Heart left ventricle (tissue), 16 donors: ENCODE measurements at regions not wholly inside any gene's neighbourhood (a gene's known extent, or its start where the extent isn't known, plus 50 kb on each side); places are given as distances from the start of the nearest gene placed in this dataset.

Experiments used
- ATAC-seq, 4 donors: fragments of 200-7000 bp; cut with Tn5 transposase; one replicate each; pipeline ENCODE4 v1.9.1; 2020 to 2022; ENCODE audit warnings: moderate library complexity in 4 of 4, mild to moderate bottlenecking in 3 of 4, moderate number of reproducible peaks in 1 of 4
- DNase-seq, 5 donors: peaks; one replicate each; pipeline ENCODE4 v3.0.0-alpha.2; 2020
- H3K27ac ChIP-seq, 12 donors: fragments of 200-600 bp; sonication (generic) in 4 of 12; one replicate each; pipeline versions ENCODE4 v1.5.0 to v1.8.0; 2016 to 2022; ENCODE audit warnings: mild to moderate bottlenecking in 2 of 12
- H3K27me3 ChIP-seq, 9 donors: fragments of 200-600 bp; sonication (generic) in 2 of 9; one replicate each; pipeline versions ENCODE4 v1.5.1 to v1.8.0; 2016 to 2022; ENCODE audit warnings: mild to moderate bottlenecking in 3 of 9
- H3K36me3 ChIP-seq, 9 donors: fragments of 200-600 bp; sonication (generic) in 2 of 9; one replicate each; pipeline versions ENCODE4 v1.5.0 to v1.8.0; 2018 to 2022; ENCODE audit warnings: mild to moderate bottlenecking in 2 of 9
- H3K4me1 ChIP-seq, 12 donors: fragments of 200-600 bp; sonication (generic) in 4 of 12; one replicate each; pipeline versions ENCODE4 v1.5.0 to v1.8.0; 2016 to 2022; ENCODE audit warnings: mild to moderate bottlenecking in 3 of 12
- H3K4me3 ChIP-seq, 12 donors: fragments of 200-600 bp; sonication (generic) in 4 of 12; one replicate each; pipeline versions ENCODE4 v1.5.0 to v1.8.0; 2017 to 2022; ENCODE audit warnings: mild to moderate bottlenecking in 9 of 12, moderate library complexity in 4 of 12
- H3K9me3 ChIP-seq, 12 donors: fragments of 200-600 bp; sonication (generic) in 4 of 12; one replicate each; pipeline versions ENCODE4 v1.5.0 to v1.8.0; 2016 to 2022; ENCODE audit warnings: mild to moderate bottlenecking in 1 of 12
- CTCF ChIP-seq, 12 donors: fragments of 200-600 bp; sonication (generic) in 4 of 12; IDR thresholded peaks; one replicate each; pipeline versions ENCODE4 v1.5.0 to v1.8.0; 2018 to 2022; ENCODE audit warnings: antibody characterized with exemption in 12 of 12, mild to moderate bottlenecking in 5 of 12
- POLR2A ChIP-seq, 2 donors: fragments of 450-650 bp; IDR thresholded peaks; one replicate each; pipeline ENCODE4 v1.6.1; 2017; ENCODE audit warnings: antibody characterized with exemption in 2 of 2, mild to moderate bottlenecking in 2 of 2, moderate library complexity in 2 of 2
- WGBS, 4 donors: extraction: QIAGEN DNeasy Blood & Tissue Kit in 2 of 4; methylation state at CpG; one replicate each; pipeline versions ENCODE4 v1.1.5 to v1.1.7; 2013 to 2018; 5-methylcytosine and 5-hydroxymethylcytosine counted together
- intact Hi-C, 10 donors: fragments of 100-400 bp; cut with DNase I; formaldehyde crosslinking; loops; one replicate each; pipeline versions ENCODE4 v1.11.1 to v1.14.2; 2022
- donor health status: ischemic (EF 13 %, LVEDD 7.1; RV severe dilation, severe dysfunction).
- donor health status: healthy with polysubstance abuse.
- donor health status: DM: no; HTN: yes; CAD: no.
- donor health status: DM: no; HTN: no; CAD: no.
- donor health status: ischemic (EF 25% LVEDD 6.9; RV normal size, moderate dysfunction).
- donor health status: ischemic (EF 25% LVEDD 5.7; RV mildly dilated, moderate dysfunction).
- donor health status: healthy.
- donor health status: DM: yes; HTN: yes; CAD: no.
- donor health status: ischemic (EF 35%, LVEDD 5.7; RV mildly dilated, moderate dysfunction).
- donor health status: nonischemic (EF 11% LVEDD 7.7; RV severe dilation, severe dysfunction).
- donor health status: DM: yes; HTN: yes; CAD: no.
- donor health status: PGD.
- donor health status: ischemic (EF 29% LVEDD 5.4; RV normal size, mild dysfunction).
- donor health status: nonischemic (EF 23%, LVEDD 6.1; RV moderate dilation, normal function).

DNA sequence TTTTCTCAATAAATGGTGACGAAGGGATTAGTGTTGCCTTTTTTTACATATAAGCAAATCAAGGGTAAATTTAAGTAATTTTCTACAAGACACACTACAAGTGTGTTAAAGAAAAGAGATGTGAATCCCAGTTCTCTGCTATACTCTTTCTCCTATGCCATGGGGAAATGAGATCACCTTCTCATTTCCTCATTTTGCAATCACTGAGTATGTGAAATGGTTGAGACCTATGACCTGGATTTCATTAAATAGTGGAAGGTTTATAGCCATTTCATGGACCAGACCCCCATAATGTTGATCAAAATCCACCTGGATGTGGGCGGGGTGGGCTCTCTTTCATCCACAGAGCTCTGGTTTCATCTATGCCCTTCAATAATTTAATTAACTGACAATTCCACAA, 66.9 kb upstream of the SLIT3 start:
- WGBS, 4 donors, result 78 to 89% (median 83%) methylated on average over 2 of the region's 2 CpGs
- H3K9me3 ChIP-seq, result peaks cover 0 to 19% (median 0%) of the 10 kb centered on the region in 12 donors
- no peak overlapping the region for H3K4me3 ChIP-seq
- intact Hi-C loops, result no loop called here
- no peaks in the 10 kb centered on the region for H3K4me1 ChIP-seq
- no peaks in the 10 kb centered on the region for H3K27me3 ChIP-seq
- H3K36me3 ChIP-seq, result no peaks in the 10 kb centered on the region
- no peak for TF ChIP-seq CTCF (IDR thresholded peaks at IDR 0.05)
- TF ChIP-seq POLR2A (IDR thresholded peaks at IDR 0.05), result no peak
- H3K27ac ChIP-seq, result no peak overlapping the region
- DNase-seq, result no peak
- ATAC-seq, result no peak

DNA sequence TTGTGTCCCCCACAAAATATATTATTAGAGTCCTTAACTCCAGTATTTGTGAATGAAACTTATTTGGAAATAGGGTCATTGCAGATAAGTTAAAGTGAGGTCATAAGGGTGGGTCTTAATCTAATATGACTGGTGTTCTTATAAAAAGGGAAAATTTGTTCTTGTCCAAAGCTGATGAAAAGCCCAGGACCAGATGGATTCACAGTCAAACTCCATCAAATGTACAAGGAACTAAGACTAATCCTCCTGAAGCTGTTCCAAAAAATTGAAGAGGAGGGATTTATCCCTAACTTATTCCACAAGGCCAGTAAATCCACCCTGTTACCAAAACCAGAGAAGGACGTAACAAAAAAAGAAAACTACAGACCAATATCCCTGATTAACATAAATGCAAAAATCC, 56.4 kb upstream of the SLIT3 start:
- Histone ChIP-seq H3K27ac (no peak overlapping the region), H3K27me3 (no peaks in the 10 kb centered on the region), H3K9me3 (peaks cover 0 to 4% (median 0%) of the 10 kb centered on the region in 12 donors), H3K4me3 (no peak overlapping the region), H3K36me3 (no peaks in the 10 kb centered on the region), H3K4me1 (no peaks in the 10 kb centered on the region)
- no peak for TF ChIP-seq POLR2A (IDR thresholded peaks at IDR 0.05)
- no peak for TF ChIP-seq CTCF (IDR thresholded peaks at IDR 0.05)
- intact Hi-C loops, result no loop called here
- ATAC-seq (no peak), DNase-seq (no peak)
- 83 to 93% (median 87%) methylated on average over 1 of the region's 1 CpG for WGBS, 4 donors

- TF ChIP-seq POLR2A (IDR thresholded peaks at IDR 0.05), result no peak
- no peak for TF ChIP-seq CTCF (IDR thresholded peaks at IDR 0.05)
- H3K4me3 ChIP-seq, result no peak overlapping the region
- no peaks in the 10 kb centered on the region for H3K27me3 ChIP-seq
- H3K27ac ChIP-seq, result no peak overlapping the region
- intact Hi-C loops, result no loop called here
- no peak for DNase-seq
- no peak for ATAC-seq
- H3K9me3 ChIP-seq, result peaks cover 0 to 4% (median 0%) of the 10 kb centered on the region in 12 donors
- H3K36me3 ChIP-seq, result no peaks in the 10 kb centered on the region
- no peaks in the 10 kb centered on the region for H3K4me1 ChIP-seq
Observed at GRCh38 chr5:169356811-169357210, 55.9 kb upstream of the SLIT3 start.

GRCh38 chr5:169356181-169356580, 55.2 kb upstream of the SLIT3 start:
- Histone ChIP-seq H3K4me1 (no peaks in the 10 kb centered on the region), H3K27ac (no peak overlapping the region), H3K9me3 (peaks cover 0 to 1% (median 0%) of the 10 kb centered on the region in 12 donors), H3K27me3 (no peaks in the 10 kb centered on the region), H3K36me3 (no peaks in the 10 kb centered on the region), H3K4me3 (no peak overlapping the region)
- intact Hi-C loops, result no loop called here
- no peak for ATAC-seq
- TF ChIP-seq CTCF (IDR thresholded peaks at IDR 0.05) (no peak), POLR2A (IDR thresholded peaks at IDR 0.05) (no peak)
- 75 to 85% (median 81%) methylated on average over 1 of the region's 1 CpG for WGBS, 4 donors
- no peak for DNase-seq
